ENCODE measurements at regions not wholly inside any gene's neighbourhood (a gene's known extent, or its start where the extent isn't known, plus 50 kb on each side); places are given as distances from the start of the nearest gene placed in this dataset.

- no peak for DNase-seq (ENCODE audit: low spot score)
Measured at GRCh38 chr2:164439885-164440284, 181.4 kb downstream of the GRB14 start.

- no peak for DNase-seq (ENCODE audit: low spot score)
Measured at GRCh38 chr2:164439235-164439634, 182.0 kb downstream of the GRB14 start.

GRCh38 chr2:164438490-164439205 is 182.6 kb downstream of the GRB14 start:
- DNase-seq (ENCODE audit: low spot score): no peak

- DNase-seq (ENCODE audit: low spot score): no peak
Measured at GRCh38 chr2:164436131-164436530, 185.2 kb downstream of the GRB14 start.

- peak; percentile 66 for DNase-seq (ENCODE audit: low spot score)
Measured at GRCh38 chr2:164430166-164430783, 191.0 kb downstream of the GRB14 start.

- DNase-seq (ENCODE audit: low spot score): no peak
Measured at GRCh38 chr2:164429354-164429753, 191.9 kb downstream of the GRB14 start.

GRCh38 chr2:164427111-164427510 is 194.2 kb downstream of the GRB14 start:
- DNase-seq (ENCODE audit: low spot score): no peak

GRCh38 chr2:164420787-164421186 is 200.5 kb downstream of the GRB14 start:
- no peak for DNase-seq (ENCODE audit: low spot score)

- DNase-seq (ENCODE audit: low spot score): no peak
Measured at GRCh38 chr2:164412831-164413230, 208.5 kb downstream of the GRB14 start.

GRCh38 chr2:164389411-164389810 is 231.9 kb downstream of the GRB14 start:
- no peak for DNase-seq (ENCODE audit: low spot score)

- no peak for DNase-seq (ENCODE audit: low spot score)
Measured at GRCh38 chr2:164388511-164388910, 232.8 kb downstream of the GRB14 start.

- no peak for DNase-seq (ENCODE audit: low spot score)
Measured at GRCh38 chr2:164386231-164386630, 235.1 kb downstream of the GRB14 start.

GRCh38 chr2:164384434-164384833 is 236.8 kb downstream of the GRB14 start:
- no peak for DNase-seq (ENCODE audit: low spot score)

GRCh38 chr2:164371916-164372315 is 249.4 kb downstream of the GRB14 start:
- DNase-seq (ENCODE audit: low spot score): no peak

- DNase-seq (ENCODE audit: low spot score): no peak
Measured at GRCh38 chr2:164369366-164369765, 251.9 kb downstream of the GRB14 start.

- DNase-seq (ENCODE audit: low spot score): no peak
Measured at GRCh38 chr2:164368896-164369295, 252.4 kb downstream of the GRB14 start.

GRCh38 chr2:164363646-164364045 is 257.6 kb downstream of the GRB14 start:
- DNase-seq (ENCODE audit: low spot score): no peak

GRCh38 chr2:164351536-164351935 is 269.7 kb downstream of the GRB14 start:
- DNase-seq (ENCODE audit: low spot score): no peak

- DNase-seq (ENCODE audit: low spot score): no peak
Measured at GRCh38 chr2:164335947-164336346, 285.3 kb downstream of the GRB14 start.

GRCh38 chr2:164335128-164335527 is 286.2 kb downstream of the GRB14 start:
- no peak for DNase-seq (ENCODE audit: low spot score)

- no peak for DNase-seq (ENCODE audit: low spot score)
Measured at GRCh38 chr2:164328310-164328709, 293.0 kb downstream of the GRB14 start.

GRCh38 chr2:164323978-164324377 is 297.3 kb downstream of the GRB14 start:
- DNase-seq (ENCODE audit: low spot score): no peak

GRCh38 chr2:164314148-164314547 is 307.1 kb downstream of the GRB14 start:
- DNase-seq (ENCODE audit: low spot score): peak; percentile 1

GRCh38 chr2:164306872-164307271 is 314.4 kb downstream of the GRB14 start:
- no peak for DNase-seq (ENCODE audit: low spot score)

Data from globus pallidus (tissue), 1 donor.